ENCODE measurements at regions not wholly inside any gene's neighbourhood (a gene's known extent, or its start where the extent isn't known, plus 50 kb on each side); places are given as distances from the start of the nearest gene placed in this dataset.

DNA sequence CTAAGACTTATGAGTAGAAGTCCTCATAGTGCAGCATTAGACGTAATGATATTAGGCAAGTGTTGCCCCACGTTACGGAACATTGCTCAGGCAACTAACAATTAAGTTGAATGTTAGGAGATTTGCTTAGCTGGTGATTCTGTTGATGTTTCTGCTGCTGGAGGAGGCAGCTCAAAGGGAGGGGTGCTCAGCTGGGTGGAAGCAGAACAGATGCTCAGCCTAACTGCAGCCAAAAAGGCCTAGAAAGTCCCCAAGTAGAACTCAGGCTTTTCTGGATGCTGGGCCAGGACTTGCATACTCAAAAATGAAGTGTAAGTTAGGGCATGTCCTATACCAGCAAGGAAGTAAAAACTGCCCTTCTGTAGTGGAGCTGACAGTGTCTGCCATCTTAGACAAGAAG, 201.4 kb downstream of the ADRA2A start:
- TF ChIP-seq, protein P1, sequence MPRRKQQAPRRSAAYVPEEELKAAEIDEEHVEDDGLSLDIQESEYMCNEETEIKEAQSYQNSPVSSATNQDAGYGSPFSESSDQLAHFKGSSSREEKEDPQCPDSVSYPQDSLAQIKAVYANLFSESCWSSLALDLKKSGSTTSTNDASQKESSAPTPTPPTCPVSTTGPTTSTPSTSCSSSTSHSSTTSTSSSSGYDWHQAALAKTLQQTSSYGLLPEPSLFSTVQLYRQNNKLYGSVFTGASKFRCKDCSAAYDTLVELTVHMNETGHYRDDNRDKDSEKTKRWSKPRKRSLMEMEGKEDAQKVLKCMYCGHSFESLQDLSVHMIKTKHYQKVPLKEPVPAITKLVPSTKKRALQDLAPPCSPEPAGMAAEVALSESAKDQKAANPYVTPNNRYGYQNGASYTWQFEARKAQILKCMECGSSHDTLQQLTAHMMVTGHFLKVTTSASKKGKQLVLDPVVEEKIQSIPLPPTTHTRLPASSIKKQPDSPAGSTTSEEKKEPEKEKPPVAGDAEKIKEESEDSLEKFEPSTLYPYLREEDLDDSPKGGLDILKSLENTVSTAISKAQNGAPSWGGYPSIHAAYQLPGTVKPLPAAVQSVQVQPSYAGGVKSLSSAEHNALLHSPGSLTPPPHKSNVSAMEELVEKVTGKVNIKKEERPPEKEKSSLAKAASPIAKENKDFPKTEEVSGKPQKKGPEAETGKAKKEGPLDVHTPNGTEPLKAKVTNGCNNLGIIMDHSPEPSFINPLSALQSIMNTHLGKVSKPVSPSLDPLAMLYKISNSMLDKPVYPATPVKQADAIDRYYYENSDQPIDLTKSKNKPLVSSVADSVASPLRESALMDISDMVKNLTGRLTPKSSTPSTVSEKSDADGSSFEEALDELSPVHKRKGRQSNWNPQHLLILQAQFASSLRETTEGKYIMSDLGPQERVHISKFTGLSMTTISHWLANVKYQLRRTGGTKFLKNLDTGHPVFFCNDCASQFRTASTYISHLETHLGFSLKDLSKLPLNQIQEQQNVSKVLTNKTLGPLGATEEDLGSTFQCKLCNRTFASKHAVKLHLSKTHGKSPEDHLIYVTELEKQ (tag by site-specific recombination; IDR thresholded peaks at IDR 0.05; ENCODE audit: borderline replicate concordance): no peak
- TF ChIP-seq FEZF1 (tag by site-specific recombination; IDR thresholded peaks at IDR 0.05): no peak
- TF ChIP-seq ZNF175 (tag by site-specific recombination; IDR thresholded peaks at IDR 0.05): no peak
- TF ChIP-seq ZNF600 (tag by site-specific recombination; IDR thresholded peaks at IDR 0.05): no peak
- TF ChIP-seq PRDM1 (tag by site-specific recombination; IDR thresholded peaks at IDR 0.05): no peak
- no peak for TF ChIP-seq ZNF510 (tag by site-specific recombination; IDR thresholded peaks at IDR 0.05; ENCODE audit: insufficient replicate concordance)
- TF ChIP-seq, protein P2, sequence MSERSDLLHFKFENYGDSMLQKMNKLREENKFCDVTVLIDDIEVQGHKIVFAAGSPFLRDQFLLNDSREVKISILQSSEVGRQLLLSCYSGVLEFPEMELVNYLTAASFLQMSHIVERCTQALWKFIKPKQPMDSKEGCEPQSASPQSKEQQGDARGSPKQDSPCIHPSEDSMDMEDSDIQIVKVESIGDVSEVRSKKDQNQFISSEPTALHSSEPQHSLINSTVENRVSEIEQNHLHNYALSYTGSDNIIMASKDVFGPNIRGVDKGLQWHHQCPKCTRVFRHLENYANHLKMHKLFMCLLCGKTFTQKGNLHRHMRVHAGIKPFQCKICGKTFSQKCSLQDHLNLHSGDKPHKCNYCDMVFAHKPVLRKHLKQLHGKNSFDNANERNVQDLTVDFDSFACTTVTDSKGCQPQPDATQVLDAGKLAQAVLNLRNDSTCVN (tag by site-specific recombination; optimal IDR thresholded peaks at IDR 0.05): no peak
- TF ChIP-seq ZIC2 (tag by site-specific recombination; IDR thresholded peaks at IDR 0.05): no peak
- POLR2A ChIA-PET: no interaction called here
- CTCF ChIA-PET: interaction anchor here (0.6 kb wide), 1 partner anchor 85 kb away, joined by 3 read pairs; no protein-coding TSS in a partner anchor

DNA sequence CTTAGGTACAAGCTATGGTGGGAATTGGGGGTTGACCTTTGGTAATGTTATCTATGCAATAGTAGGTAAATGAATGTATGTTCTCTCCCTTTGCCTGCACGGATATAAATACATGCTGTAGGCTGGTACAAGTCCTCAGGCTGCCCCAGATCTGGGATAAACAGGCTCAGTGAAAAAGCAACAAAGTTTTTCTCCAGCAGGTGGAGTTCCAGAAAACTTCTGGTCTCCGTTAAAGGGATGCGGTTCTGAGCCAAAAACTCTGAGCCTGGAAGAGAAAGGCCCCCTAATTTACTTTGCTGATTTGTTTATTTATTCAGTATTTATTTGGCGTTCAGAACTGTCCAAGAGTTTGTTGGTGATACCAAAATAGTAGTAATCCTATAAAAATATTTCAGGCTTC, 204.7 kb downstream of the ADRA2A start:
- H3K4me3 ChIP-seq (ENCODE audit: low read depth, low read length): no peak overlapping the region
- no peaks in the 10 kb centered on the region for H3K36me3 ChIP-seq (ENCODE audit: control insufficient read depth in 2 of 2, insufficient read depth in 1 of 2, low read length in 2 of 2)
- no peaks in the 10 kb centered on the region for H3K4me1 ChIP-seq (ENCODE audit: control insufficient read depth, insufficient read depth, low read length)
- POLR2A ChIA-PET: no interaction called here
- H3K27ac ChIP-seq (ENCODE audit: extremely low read depth, low read depth, low read length): no peak overlapping the region
- CTCF ChIA-PET: interaction anchor here (0.6 to 0.8 kb wide), 6 partner anchors 79 to 1178 kb away, joined by 3 to 4 read pairs (median 3); no protein-coding TSS in a partner anchor
- H3K9me3 ChIP-seq (ENCODE audit: control insufficient read depth, insufficient read depth, low read depth, low read length): no peaks in the 10 kb centered on the region
- TF ChIP-seq, protein P3, sequence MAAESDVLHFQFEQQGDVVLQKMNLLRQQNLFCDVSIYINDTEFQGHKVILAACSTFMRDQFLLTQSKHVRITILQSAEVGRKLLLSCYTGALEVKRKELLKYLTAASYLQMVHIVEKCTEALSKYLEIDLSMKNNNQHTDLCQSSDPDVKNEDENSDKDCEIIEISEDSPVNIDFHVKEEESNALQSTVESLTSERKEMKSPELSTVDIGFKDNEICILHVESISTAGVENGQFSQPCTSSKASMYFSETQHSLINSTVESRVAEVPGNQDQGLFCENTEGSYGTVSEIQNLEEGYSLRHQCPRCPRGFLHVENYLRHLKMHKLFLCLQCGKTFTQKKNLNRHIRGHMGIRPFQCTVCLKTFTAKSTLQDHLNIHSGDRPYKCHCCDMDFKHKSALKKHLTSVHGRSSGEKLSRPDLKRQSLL (tag by site-specific recombination; IDR thresholded peaks at IDR 0.05): no peak
- TF ChIP-seq ZNF292 (tag by site-specific recombination; IDR thresholded peaks at IDR 0.05; ENCODE audit: borderline replicate concordance, low read depth) (no peak), ZNF112 (tag by site-specific recombination; IDR thresholded peaks at IDR 0.05) (no peak), ZNF530 (tag by site-specific recombination; IDR thresholded peaks at IDR 0.05; ENCODE audit: low read depth) (no peak), ZNF311 (tag by site-specific recombination; IDR thresholded peaks at IDR 0.05; ENCODE audit: borderline replicate concordance) (no peak), ZNF501 (tag by site-specific recombination; IDR thresholded peaks at IDR 0.05) (no peak), ZNF138 (tag by site-specific recombination; IDR thresholded peaks at IDR 0.05; ENCODE audit: borderline replicate concordance) (no peak), ZNF302 (tag by site-specific recombination; IDR thresholded peaks at IDR 0.05; ENCODE audit: low read depth) (no peak), SP3 (tag by site-specific recombination; IDR thresholded peaks at IDR 0.05) (no peak), ZNF510 (tag by site-specific recombination; IDR thresholded peaks at IDR 0.05; ENCODE audit: insufficient replicate concordance) (no peak), ZNF16 (tag by site-specific recombination; IDR thresholded peaks at IDR 0.05; ENCODE audit: low read depth) (no peak), ZNF169 (tag by site-specific recombination; IDR thresholded peaks at IDR 0.05) (no peak), ZNF19 (tag by site-specific recombination; IDR thresholded peaks at IDR 0.05; ENCODE audit: low read depth) (no peak), ZNF585B (tag by site-specific recombination; IDR thresholded peaks at IDR 0.05) (no peak), ZNF654 (tag by site-specific recombination; IDR thresholded peaks at IDR 0.05; ENCODE audit: low read depth) (no peak), ZNF211 (tag by site-specific recombination; IDR thresholded peaks at IDR 0.05; ENCODE audit: low read depth) (no peak), ZNF830 (tag by site-specific recombination; IDR thresholded peaks at IDR 0.05; ENCODE audit: low read depth) (no peak)
- TF ChIP-seq, protein P4, sequence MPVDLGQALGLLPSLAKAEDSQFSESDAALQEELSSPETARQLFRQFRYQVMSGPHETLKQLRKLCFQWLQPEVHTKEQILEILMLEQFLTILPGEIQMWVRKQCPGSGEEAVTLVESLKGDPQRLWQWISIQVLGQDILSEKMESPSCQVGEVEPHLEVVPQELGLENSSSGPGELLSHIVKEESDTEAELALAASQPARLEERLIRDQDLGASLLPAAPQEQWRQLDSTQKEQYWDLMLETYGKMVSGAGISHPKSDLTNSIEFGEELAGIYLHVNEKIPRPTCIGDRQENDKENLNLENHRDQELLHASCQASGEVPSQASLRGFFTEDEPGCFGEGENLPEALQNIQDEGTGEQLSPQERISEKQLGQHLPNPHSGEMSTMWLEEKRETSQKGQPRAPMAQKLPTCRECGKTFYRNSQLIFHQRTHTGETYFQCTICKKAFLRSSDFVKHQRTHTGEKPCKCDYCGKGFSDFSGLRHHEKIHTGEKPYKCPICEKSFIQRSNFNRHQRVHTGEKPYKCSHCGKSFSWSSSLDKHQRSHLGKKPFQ (tag by site-specific recombination; IDR thresholded peaks at IDR 0.05): no peak
- TF ChIP-seq, protein P5, sequence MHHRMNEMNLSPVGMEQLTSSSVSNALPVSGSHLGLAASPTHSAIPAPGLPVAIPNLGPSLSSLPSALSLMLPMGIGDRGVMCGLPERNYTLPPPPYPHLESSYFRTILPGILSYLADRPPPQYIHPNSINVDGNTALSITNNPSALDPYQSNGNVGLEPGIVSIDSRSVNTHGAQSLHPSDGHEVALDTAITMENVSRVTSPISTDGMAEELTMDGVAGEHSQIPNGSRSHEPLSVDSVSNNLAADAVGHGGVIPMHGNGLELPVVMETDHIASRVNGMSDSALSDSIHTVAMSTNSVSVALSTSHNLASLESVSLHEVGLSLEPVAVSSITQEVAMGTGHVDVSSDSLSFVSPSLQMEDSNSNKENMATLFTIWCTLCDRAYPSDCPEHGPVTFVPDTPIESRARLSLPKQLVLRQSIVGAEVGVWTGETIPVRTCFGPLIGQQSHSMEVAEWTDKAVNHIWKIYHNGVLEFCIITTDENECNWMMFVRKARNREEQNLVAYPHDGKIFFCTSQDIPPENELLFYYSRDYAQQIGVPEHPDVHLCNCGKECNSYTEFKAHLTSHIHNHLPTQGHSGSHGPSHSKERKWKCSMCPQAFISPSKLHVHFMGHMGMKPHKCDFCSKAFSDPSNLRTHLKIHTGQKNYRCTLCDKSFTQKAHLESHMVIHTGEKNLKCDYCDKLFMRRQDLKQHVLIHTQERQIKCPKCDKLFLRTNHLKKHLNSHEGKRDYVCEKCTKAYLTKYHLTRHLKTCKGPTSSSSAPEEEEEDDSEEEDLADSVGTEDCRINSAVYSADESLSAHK (tag by site-specific recombination; IDR thresholded peaks at IDR 0.05): no peak

More for the DNA sequence above, 201.4 kb downstream of the ADRA2A start:
- H3K9me3 ChIP-seq (ENCODE audit: control insufficient read depth, insufficient read depth, low read depth, low read length): no peaks in the 10 kb centered on the region
- H3K4me1 ChIP-seq (ENCODE audit: control insufficient read depth, insufficient read depth, low read length): 0 out of 2 replicates have a peak, but pooled peaks cover 3% of the 10 kb centered on the region
- no peaks in the 10 kb centered on the region for H3K36me3 ChIP-seq (ENCODE audit: control insufficient read depth in 2 of 2, insufficient read depth in 1 of 2, low read length in 2 of 2)
- H3K27ac ChIP-seq (ENCODE audit: extremely low read depth, low read depth, low read length): no peak overlapping the region
- no peak overlapping the region for H3K4me3 ChIP-seq (ENCODE audit: low read depth, low read length)

Data from HEK293 (cell line).